ENCODE measurements at regions not wholly inside any gene's neighbourhood (a gene's known extent, or its start where the extent isn't known, plus 50 kb on each side); places are given as distances from the start of the nearest gene placed in this dataset.
"Not testable (repeated sequence)": the region's sequence is repeated elsewhere in the genome, so short reads cannot be mapped to it uniquely, and the experiment has no call there.

DNA sequence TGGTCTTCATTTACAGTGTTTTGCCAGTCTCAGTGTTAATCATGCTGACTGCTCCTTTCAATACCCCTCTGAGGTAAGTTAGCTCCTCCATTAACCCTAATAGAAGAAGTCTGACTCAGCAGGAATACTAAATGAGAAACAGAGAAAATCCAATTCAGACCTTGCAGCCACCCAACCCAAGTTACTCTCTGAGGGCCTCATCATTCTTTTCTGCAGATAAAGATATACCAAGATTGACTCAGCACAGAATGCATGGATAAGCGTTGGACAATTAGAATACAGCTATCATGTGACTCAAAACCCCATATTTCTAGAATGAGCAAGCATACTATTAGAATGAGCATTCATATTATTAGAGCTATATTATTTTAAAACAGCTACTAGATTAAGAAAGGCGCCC is 389.1 kb upstream of the SGO1 start:
- FAIRE-seq (no peak), DNase-seq (ENCODE audit: insufficient read length, low spot score) (no peak)

- FAIRE-seq (no peak), DNase-seq (ENCODE audit: insufficient read length, low spot score) (no peak)
Observed at GRCh38 chr3:20574746-20575145, 388.7 kb upstream of the SGO1 start.

DNA sequence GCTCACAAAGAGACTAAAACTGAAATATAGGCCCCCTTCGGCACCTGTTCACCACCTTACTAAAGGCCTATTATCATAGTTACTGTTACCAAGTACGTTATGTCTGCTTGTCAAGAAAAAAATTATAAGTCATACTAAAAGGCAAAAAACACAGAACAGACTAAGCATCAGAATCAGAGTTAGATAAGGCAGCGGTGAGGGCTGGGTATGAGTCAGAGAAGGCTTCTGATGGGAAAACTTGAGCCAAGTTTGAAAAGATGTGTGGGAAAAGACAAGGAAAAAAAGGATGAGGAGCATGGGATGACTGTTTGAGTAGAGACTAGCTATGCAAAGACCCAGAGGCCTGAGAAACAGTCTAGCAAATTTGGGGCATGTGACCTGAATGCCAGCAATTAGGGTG is 387.2 kb upstream of the SGO1 start:
- DNase-seq (ENCODE audit: insufficient read length, low spot score) = no peak
- FAIRE-seq = no peak

- DNase-seq (ENCODE audit: insufficient read length, low spot score) (no peak), FAIRE-seq (no peak)
Observed at GRCh38 chr3:20572473-20572872, 386.5 kb upstream of the SGO1 start.

GRCh38 chr3:20569310-20569709 is 383.3 kb upstream of the SGO1 start:
- DNase-seq (ENCODE audit: insufficient read length, low spot score) (no peak), FAIRE-seq (no peak)

- FAIRE-seq (no peak), DNase-seq (ENCODE audit: insufficient read length, low spot score) (no peak)
Observed at GRCh38 chr3:20564966-20565365, 379.0 kb upstream of the SGO1 start.

DNA sequence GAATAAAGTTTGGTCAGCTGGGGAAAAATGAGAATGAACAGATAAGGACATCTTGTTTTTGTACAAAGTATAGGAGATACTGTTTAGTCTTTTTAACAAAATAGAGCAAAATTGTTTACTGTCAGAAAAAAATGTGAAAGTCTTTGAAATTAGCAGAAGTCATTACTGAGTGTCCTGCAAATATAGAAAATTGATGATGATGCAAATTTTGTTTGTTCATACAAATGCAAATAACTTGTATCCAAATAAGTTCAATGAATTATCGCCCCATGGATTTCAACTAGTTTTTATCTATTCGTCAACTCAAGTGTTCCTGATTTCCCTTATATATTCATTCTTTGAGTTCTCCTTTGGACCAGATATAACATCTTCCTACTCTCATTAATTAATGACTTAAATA is 378.0 kb upstream of the SGO1 start:
- FAIRE-seq (no peak), DNase-seq (ENCODE audit: insufficient read length, low spot score) (no peak)

DNA sequence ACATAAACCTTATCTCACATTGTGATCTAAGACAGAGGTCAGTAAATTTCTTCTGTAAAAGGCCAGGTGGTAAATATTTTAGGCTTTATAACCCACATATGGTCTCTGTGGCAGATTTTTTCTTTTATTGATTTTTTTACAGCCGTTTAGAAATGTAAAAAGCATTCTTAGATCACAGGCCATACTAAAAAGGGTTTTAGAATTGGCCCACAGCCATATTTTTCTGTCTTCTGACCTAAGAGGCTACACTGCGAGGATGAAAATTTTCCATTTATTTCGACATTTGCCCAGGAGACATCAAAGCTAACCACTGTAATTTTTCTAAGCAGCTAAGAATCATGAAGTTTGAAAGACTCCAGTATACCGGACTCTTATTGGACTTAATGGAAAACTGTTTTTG is 377.2 kb upstream of the SGO1 start:
- DNase-seq (ENCODE audit: insufficient read length, low spot score) (no peak), FAIRE-seq (no peak)

GRCh38 chr3:20561166-20561565 is 375.2 kb upstream of the SGO1 start:
- FAIRE-seq = no peak
- DNase-seq (ENCODE audit: insufficient read length, low spot score) = no peak

- not testable (repeated sequence) for FAIRE-seq; DNase-seq (ENCODE audit: insufficient read length, low spot score)
Observed at GRCh38 chr3:20560446-20560845, 374.4 kb upstream of the SGO1 start.

DNA sequence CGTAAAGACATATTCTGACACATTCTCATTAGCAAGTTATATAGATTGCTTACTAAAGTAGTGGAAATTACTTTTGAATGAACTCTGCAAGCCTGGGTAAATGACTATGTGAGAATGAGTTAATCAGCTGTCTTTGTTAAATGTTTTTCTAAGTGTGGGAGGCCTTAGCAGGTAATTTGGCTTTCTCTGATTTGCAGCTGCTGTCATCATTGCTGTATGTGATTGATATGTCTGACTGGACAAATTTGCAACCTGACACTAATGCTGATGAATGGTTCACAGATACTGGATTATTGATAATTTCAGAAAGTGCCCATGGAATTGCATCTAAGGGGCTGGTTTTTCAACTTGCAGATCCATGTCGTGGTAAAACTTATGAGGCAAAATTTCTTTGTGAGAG is 372.2 kb upstream of the SGO1 start:
- no peak for FAIRE-seq

GRCh38 chr3:20556661-20557060 is 370.7 kb upstream of the SGO1 start:
- no peak for FAIRE-seq

More for the DNA sequence above, 372.2 kb upstream of the SGO1 start:
- no peak for DNase-seq (ENCODE audit: insufficient read length, low spot score)

DNA sequence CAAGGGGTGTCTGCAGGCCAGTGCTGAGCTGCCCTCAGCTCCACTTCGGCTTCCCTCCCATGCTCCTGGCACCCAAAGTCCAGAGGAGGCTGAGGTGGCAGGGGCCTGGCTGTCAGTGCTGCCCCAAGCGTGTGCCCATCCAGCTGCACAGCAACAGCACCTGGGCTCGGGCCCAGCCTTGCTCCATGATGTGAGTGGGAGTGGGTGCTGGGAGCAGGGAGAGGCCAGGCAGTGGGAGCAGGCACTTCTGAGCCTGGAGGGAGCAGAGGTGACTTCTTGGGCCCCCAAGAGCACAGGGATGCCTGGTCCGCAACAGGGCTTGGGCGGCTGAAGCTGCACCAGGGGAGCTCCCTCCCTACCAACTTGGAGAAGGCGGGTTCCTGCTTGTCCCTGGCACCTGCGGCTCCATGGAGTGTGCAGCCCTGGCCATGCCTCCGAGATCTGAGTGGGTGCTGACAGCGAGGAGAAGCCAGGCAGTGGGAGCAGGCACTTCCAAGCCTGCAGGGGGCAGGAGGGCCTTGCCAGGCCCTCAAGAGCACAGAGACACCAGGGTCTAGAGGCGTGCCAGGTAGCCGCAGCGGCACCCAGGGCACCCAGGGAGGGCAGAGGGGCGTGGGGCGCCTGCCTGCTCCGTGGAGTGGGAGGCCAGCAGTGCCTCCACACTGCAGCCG is 366.7 kb upstream of the SGO1 start:
- no peak for DNase-seq (ENCODE audit: insufficient read length, low spot score)
- no peak for FAIRE-seq

More at GRCh38 chr3:20556661-20557060, 370.7 kb upstream of the SGO1 start:
- no peak for DNase-seq (ENCODE audit: insufficient read length, low spot score)

GRCh38 chr3:20547361-20548269 is 361.6 kb upstream of the SGO1 start:
- DNase-seq (ENCODE audit: insufficient read length, low spot score); FAIRE-seq: not testable (repeated sequence)

- FAIRE-seq (no peak), DNase-seq (ENCODE audit: insufficient read length, low spot score) (no peak)
Observed at GRCh38 chr3:20546636-20547035, 360.6 kb upstream of the SGO1 start.

DNA sequence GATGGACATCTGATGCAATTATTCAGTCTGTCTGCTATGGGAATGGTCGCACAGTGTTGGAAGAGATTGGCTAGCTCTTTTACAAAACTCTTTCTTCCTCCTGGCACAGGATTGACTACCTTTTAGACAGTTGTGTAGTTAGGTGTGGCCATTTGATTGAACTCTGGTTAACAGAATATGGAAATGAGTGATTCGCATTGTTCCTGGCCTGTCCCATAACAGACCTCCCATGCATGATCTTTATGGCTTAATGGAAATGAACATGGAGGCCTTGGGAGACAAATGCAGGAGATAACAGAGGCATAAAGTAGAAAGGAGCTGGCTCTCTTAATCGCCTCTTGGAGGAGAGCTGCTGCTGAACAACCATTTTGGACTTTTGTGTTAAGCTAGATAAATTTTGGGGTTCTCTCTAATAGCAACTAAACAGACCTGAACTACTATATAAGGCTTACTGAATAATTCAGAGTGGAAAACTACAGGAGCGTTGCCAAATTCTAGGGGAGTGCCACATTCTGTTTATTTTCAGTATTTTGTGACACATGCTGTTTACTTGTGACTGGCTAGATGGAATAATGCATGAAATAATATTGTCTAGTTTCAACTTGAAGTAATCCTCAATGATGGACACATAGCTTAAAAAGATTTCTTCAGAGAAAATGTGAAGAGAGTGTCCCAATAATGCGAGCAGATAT is 357.7 kb upstream of the SGO1 start:
- FAIRE-seq = no peak
- no peak for DNase-seq (ENCODE audit: insufficient read length, low spot score)

- FAIRE-seq = no peak
Observed at GRCh38 chr3:20540066-20540465, 354.1 kb upstream of the SGO1 start.

GRCh38 chr3:20539666-20540065 is 353.7 kb upstream of the SGO1 start:
- FAIRE-seq (no peak), DNase-seq (ENCODE audit: insufficient read length, low spot score) (no peak)

More at GRCh38 chr3:20540066-20540465, 354.1 kb upstream of the SGO1 start:
- DNase-seq (ENCODE audit: insufficient read length, low spot score) = no peak

DNA sequence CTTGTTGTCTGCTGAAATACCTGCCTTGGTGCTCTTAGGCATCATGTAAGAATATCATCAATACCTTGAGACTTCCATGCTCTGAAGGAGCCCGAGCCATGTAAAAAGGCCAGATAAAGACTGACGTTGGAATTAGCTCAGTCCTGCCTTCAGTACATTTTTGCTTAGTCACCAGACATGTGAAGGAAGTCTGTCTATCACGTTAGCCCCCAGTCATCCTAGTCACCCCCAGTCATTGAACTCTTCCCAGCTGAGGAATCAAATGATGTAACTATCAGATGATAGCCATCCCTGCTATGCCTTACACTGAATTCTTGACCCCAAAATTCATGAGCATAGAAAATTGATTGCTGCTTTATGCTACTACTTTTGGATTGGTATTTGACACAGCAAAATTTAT is 351.2 kb upstream of the SGO1 start:
- no peak for FAIRE-seq
- DNase-seq (ENCODE audit: insufficient read length, low spot score) = no peak

- DNase-seq (ENCODE audit: insufficient read length, low spot score) (no peak), FAIRE-seq (no peak)
Observed at GRCh38 chr3:20529911-20530310, 343.9 kb upstream of the SGO1 start.

DNA sequence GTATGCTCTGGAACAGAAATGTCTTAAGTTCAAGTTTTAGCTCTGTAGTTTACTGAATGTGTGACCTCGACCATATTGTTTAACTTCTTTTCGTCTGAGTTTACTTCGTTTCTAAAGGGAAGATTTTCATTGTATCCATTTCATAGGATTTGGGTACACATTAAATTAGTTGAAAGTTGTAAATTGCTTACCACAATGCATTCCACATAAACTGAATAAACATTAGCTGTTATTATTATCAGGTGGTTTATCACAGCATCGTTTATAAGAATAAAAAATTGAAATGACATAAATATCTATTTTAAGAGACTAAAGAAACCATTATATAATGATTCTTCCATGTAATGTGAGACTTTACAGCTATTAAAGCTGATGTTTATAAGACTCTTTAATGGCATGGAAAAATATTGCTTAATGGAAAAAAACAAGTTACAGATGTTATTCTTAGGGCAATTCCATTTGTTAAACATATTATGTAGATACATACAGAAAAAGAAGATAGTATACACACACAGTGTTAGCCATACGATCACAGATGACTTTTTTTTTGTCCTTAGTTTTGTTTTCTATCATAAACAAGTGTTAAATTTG is 342.3 kb upstream of the SGO1 start:
- no peak for FAIRE-seq
- DNase-seq (ENCODE audit: insufficient read length, low spot score) = no peak
